ENCODE measurements at regions not wholly inside any gene's neighbourhood (a gene's known extent, or its start where the extent isn't known, plus 50 kb on each side); places are given as distances from the start of the nearest gene placed in this dataset.

- Histone ChIP-seq H3K4me1 (no peaks in the 10 kb centered on the region), H3K9me3 (no peaks in the 10 kb centered on the region), H3K27ac (no peak overlapping the region), H3K4me3 (no peak overlapping the region), H3K27me3 (no peaks in the 10 kb centered on the region), H3K36me3 (no peaks in the 10 kb centered on the region)
- TF ChIP-seq POLR2AphosphoS5 (IDR thresholded peaks at IDR 0.05), result no peak
- TF ChIP-seq POLR2A (IDR thresholded peaks at IDR 0.05), result no peak
- TF ChIP-seq EP300 (IDR thresholded peaks at IDR 0.05; ENCODE audit: low read depth), result no peak
- no peak for TF ChIP-seq CTCF (IDR thresholded peaks at IDR 0.05)
- no peak for DNase-seq
- intact Hi-C loops (cut with DNase I; ENCODE audit: low total_unique reads) (no loop called here), in situ Hi-C loops (cut with MboI; ENCODE audit: low pct_ligation_motif_present in 1 of 4, low pct_unique_long_range_greater_than_20kb in 1 of 4, low sequenced_read_pairs in 3 of 4) (no loop called here)
- 83 to 88% methylated on average over 1 of the region's 1 CpG for WGBS, 2 donors (ENCODE audit: low coverage in 1 of 2)
Observed at GRCh38 chrX:118167361-118167760, 50.8 kb upstream of the KLHL13 start.

- no peaks in the 10 kb centered on the region for H3K27me3 ChIP-seq
- TF ChIP-seq POLR2AphosphoS5 (IDR thresholded peaks at IDR 0.05) (no peak), POLR2A (IDR thresholded peaks at IDR 0.05) (no peak), CTCF (IDR thresholded peaks at IDR 0.05) (no peak), EP300 (IDR thresholded peaks at IDR 0.05; ENCODE audit: low read depth) (no peak)
- no peak for DNase-seq
- intact Hi-C loops (cut with DNase I; ENCODE audit: low total_unique reads), result no loop called here
- H3K36me3 ChIP-seq, result no peaks in the 10 kb centered on the region
- H3K4me3 ChIP-seq, result no peak overlapping the region
- no peaks in the 10 kb centered on the region for H3K9me3 ChIP-seq
- in situ Hi-C loops (cut with MboI; ENCODE audit: low pct_ligation_motif_present in 1 of 4, low pct_unique_long_range_greater_than_20kb in 1 of 4, low sequenced_read_pairs in 3 of 4), result no loop called here
- no peak overlapping the region for H3K27ac ChIP-seq
- H3K4me1 ChIP-seq, result no peaks in the 10 kb centered on the region
Observed at GRCh38 chrX:118171356-118171755, 54.7 kb upstream of the KLHL13 start.

GRCh38 chrX:118174516-118175098, 58.0 kb upstream of the KLHL13 start:
- intact Hi-C loops (cut with DNase I; ENCODE audit: low total_unique reads) (no loop called here), in situ Hi-C loops (cut with MboI; ENCODE audit: low pct_ligation_motif_present in 1 of 4, low pct_unique_long_range_greater_than_20kb in 1 of 4, low sequenced_read_pairs in 3 of 4) (no loop called here)
- no peak for DNase-seq
- Histone ChIP-seq H3K27ac (no peak overlapping the region), H3K4me3 (no peak overlapping the region), H3K27me3 (no peaks in the 10 kb centered on the region), H3K9me3 (no peaks in the 10 kb centered on the region), H3K36me3 (no peaks in the 10 kb centered on the region), H3K4me1 (no peaks in the 10 kb centered on the region)
- WGBS, 2 donors (ENCODE audit: low coverage in 1 of 2), result 60 to 72% methylated on average over 1 to 5 of the region's 5 CpGs
- TF ChIP-seq CTCF (IDR thresholded peaks at IDR 0.05), result no peak
- TF ChIP-seq POLR2A (IDR thresholded peaks at IDR 0.05), result no peak
- TF ChIP-seq EP300 (IDR thresholded peaks at IDR 0.05; ENCODE audit: low read depth), result no peak
- TF ChIP-seq POLR2AphosphoS5 (IDR thresholded peaks at IDR 0.05), result no peak

- in situ Hi-C loops (cut with MboI; ENCODE audit: low pct_ligation_motif_present in 1 of 4, low pct_unique_long_range_greater_than_20kb in 1 of 4, low sequenced_read_pairs in 3 of 4) (no loop called here), intact Hi-C loops (cut with DNase I; ENCODE audit: low total_unique reads) (no loop called here)
- WGBS, 2 donors (ENCODE audit: low coverage in 1 of 2), result 61 to 100% methylated on average over 1 of the region's 1 CpG
- Histone ChIP-seq H3K27ac (no peak overlapping the region), H3K4me1 (no peaks in the 10 kb centered on the region), H3K9me3 (no peaks in the 10 kb centered on the region), H3K27me3 (no peaks in the 10 kb centered on the region), H3K36me3 (no peaks in the 10 kb centered on the region), H3K4me3 (no peak overlapping the region)
- no peak for TF ChIP-seq POLR2AphosphoS5 (IDR thresholded peaks at IDR 0.05)
- DNase-seq, result no peak
Observed at GRCh38 chrX:118177708-118178107, 61.1 kb upstream of the KLHL13 start.

- 79 to 100% methylated on average over 2 to 7 of the region's 7 CpGs for WGBS, 2 donors (ENCODE audit: low coverage in 1 of 2)
- Histone ChIP-seq H3K27me3 (no peaks in the 10 kb centered on the region), H3K4me3 (no peak overlapping the region), H3K9me3 (no peaks in the 10 kb centered on the region), H3K4me1 (no peaks in the 10 kb centered on the region), H3K36me3 (no peaks in the 10 kb centered on the region), H3K27ac (no peak overlapping the region)
- no peak for DNase-seq
- intact Hi-C loops (cut with DNase I; ENCODE audit: low total_unique reads), result no loop called here
- in situ Hi-C loops (cut with MboI; ENCODE audit: low pct_ligation_motif_present in 1 of 4, low pct_unique_long_range_greater_than_20kb in 1 of 4, low sequenced_read_pairs in 3 of 4), result no loop called here
- no peak for TF ChIP-seq POLR2A (IDR thresholded peaks at IDR 0.05)
- TF ChIP-seq EP300 (IDR thresholded peaks at IDR 0.05; ENCODE audit: low read depth), result no peak
- no peak for TF ChIP-seq POLR2AphosphoS5 (IDR thresholded peaks at IDR 0.05)
- no peak for TF ChIP-seq CTCF (IDR thresholded peaks at IDR 0.05)
Observed at GRCh38 chrX:118178450-118178849, 61.8 kb upstream of the KLHL13 start.

All from transverse colon (tissue), 4 donors.